Fibroblast of the aortic adventitia (primary cell): ENCODE measurements at regions not wholly inside any gene's neighbourhood (a gene's known extent, or its start where the extent isn't known, plus 50 kb on each side); places are given as distances from the start of the nearest gene placed in this dataset.

Experiments used
- DNase-seq: peaks from one replicate; pipeline ENCODE4 v3.0.0-alpha.2; 2010; ENCODE audit warnings: low read depth
- H3K4me3 ChIP-seq: 2 replicates; pipeline ENCODE4 v1.5.1; 2011; ENCODE audit warnings: low read depth, mild to moderate bottlenecking, control low read depth, low read length, moderate library complexity
- TF ChIP-seq, protein P1 (sequence below): IDR thresholded peaks from 2 replicates; pipeline ENCODE4 v1.5.1; 2011; ENCODE audit warnings: mild to moderate bottlenecking, low read length, control low read depth, inconsistent platforms; ENCODE audit not compliant: insufficient read depth

DNA sequence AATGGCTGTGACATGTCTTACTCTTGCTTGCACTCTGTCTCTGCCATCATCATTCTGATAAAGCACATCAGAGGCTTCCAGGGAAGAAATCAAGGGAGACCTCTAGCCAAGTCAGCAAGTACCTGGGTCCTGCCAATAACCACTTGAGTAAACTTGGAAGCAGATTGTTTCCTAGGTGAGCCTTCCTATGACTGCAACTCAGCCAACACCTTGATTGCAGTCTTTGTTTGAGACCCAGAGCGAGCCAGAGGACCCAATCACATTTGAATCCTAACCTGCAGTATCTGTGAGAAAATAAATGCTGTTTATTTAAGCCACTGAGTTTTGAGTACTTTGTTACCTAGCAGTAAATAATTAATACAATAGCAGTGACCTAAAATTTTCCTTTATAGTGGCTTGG is 356.8 kb upstream of the CHD1 start:
- no peak for DNase-seq
- TF ChIP-seq, protein P1, sequence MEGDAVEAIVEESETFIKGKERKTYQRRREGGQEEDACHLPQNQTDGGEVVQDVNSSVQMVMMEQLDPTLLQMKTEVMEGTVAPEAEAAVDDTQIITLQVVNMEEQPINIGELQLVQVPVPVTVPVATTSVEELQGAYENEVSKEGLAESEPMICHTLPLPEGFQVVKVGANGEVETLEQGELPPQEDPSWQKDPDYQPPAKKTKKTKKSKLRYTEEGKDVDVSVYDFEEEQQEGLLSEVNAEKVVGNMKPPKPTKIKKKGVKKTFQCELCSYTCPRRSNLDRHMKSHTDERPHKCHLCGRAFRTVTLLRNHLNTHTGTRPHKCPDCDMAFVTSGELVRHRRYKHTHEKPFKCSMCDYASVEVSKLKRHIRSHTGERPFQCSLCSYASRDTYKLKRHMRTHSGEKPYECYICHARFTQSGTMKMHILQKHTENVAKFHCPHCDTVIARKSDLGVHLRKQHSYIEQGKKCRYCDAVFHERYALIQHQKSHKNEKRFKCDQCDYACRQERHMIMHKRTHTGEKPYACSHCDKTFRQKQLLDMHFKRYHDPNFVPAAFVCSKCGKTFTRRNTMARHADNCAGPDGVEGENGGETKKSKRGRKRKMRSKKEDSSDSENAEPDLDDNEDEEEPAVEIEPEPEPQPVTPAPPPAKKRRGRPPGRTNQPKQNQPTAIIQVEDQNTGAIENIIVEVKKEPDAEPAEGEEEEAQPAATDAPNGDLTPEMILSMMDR: no peak
- no peak overlapping the region for H3K4me3 ChIP-seq

DNA sequence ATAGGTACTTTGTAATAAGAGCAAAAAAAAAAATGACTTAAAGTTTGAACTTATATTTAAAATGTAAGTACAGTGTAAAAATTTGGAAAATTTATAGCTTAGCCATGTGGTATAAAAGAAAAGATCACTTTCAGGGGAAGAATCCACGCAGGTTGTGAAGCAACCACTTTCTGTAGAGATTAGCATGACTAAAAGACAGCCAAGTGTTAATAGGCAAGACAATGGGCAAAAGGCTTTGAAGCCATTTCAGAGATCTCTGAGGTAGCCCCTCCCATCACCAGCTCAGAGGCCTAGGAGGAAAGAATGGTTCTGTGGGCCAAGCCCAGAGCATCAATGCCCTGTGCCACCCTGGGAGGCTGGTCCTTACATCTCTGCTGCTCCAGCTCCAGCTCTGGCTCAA is 346.3 kb upstream of the CHD1 start:
- TF ChIP-seq, protein P1: no peak
- no peak for DNase-seq

DNA sequence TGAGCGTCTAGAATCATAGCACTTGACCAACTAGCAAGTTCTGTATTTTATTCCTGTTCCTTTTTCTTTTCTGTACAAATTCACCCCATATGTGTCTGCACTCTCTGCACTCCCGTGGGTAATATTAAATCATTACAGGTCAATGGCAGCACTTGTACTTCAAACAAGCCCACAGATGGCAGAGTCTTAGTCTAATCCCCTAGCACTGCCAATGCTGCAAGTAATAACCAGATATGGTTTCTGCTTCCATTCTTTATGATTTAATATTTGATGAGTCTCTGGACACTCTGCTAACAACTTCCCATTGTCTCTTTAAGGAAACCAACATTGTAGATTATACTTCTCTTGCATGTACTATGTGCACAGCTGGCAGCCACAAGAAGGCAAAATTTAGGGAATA is 343.8 kb upstream of the CHD1 start:
- H3K4me3 ChIP-seq: no peak overlapping the region
- TF ChIP-seq, protein P1: no peak
- DNase-seq: no peak

More for the DNA sequence above, 346.3 kb upstream of the CHD1 start:
- H3K4me3 ChIP-seq: no peak overlapping the region

DNA sequence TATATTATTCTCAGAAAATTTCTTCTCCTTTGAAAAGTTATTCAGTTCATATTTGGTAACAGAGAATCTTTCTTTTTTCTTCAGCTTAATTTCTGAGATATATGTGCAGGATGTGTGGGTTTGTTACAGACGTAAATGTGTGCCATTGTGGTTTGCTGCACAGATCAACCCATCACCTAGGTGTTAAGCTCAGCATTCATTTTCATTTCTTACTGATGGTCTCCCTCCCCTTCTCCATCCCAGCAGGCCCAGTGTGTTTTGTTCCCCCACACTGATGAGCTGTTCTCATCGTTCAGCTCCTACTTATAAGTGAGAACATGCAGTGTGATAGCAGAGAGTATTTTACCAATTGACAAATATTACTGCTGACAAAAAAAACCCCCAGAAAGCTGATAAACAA is 330.0 kb upstream of the CHD1 start:
- DNase-seq: no peak
- TF ChIP-seq, protein P1: no peak
- H3K4me3 ChIP-seq: no peak overlapping the region

DNA sequence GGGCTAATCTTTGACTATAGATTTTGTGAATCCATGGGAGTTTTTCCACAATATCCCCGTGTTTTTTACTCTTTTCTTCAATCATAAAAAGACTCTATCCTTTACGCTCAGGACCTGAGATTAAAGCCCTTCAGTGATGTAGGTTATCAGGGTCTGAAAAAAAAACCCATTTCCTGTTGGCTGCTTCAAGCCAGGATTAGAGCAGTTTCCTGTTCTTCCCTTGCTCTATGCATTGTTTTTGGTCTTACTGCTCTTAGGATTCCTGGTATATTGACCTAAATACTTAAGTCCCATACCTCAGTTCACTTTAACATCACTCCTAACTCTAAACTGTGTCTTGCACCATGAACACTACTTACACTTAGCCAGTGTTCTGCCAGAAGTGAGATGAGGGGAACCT is 319.3 kb upstream of the CHD1 start:
- no peak for DNase-seq
- no peak overlapping the region for H3K4me3 ChIP-seq
- TF ChIP-seq, protein P1: no peak

DNA sequence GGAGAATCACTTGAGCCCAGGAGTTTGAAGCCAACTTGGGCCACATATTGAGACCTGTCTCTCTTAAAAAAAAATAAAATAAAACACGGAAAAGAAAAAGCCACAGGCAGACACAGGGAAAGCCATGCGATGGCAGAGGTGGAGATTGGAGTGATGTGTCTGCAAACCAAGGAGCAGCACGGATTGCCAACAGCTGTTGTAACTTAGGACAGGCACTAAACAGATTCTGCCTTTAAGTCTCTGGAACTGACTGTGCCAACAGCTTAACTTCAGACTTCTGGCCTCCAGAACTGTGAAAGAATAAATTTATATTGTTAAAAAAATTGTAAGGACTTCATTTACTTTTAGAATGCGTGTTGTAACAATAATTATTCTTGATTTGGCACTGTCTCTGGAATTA is 318.5 kb upstream of the CHD1 start:
- DNase-seq: no peak
- H3K4me3 ChIP-seq: no peak overlapping the region
- TF ChIP-seq, protein P1: no peak

DNA sequence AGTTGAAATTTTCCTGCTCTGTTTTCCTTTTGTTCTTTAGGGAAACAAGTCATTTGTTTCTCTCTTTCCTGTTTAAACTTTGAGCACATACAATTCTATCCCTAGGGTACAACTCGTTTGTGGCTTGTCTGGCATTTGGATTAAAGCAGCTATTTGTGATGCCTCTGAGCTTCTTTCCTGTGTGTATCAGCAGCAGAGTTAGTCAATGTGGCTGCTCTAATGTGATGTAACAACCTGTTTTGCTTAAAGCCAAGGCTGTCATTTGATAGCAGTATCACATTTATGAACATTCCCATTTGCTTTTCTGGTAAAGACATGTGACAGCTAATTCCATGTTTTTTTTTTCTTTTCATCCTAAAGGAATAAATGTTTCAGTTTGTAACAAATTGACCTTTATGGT is 314.3 kb upstream of the CHD1 start:
- DNase-seq: no peak
- TF ChIP-seq, protein P1: no peak

More for the DNA sequence above, 314.3 kb upstream of the CHD1 start:
- no peak overlapping the region for H3K4me3 ChIP-seq
